CD14-positive monocyte (primary cell): ENCODE measurements at regions not wholly inside any gene's neighbourhood (a gene's known extent, or its start where the extent isn't known, plus 50 kb on each side); places are given as distances from the start of the nearest gene placed in this dataset.

Experiments
- DNase-seq, 3 donors: peaks; one replicate each; pipeline ENCODE4 v3.0.0-alpha.2; 2011 to 2022
- H2AFZ ChIP-seq: 2 replicates; pipeline ENCODE4 v1.6.0; 2012; ENCODE audit warnings: mild to moderate bottlenecking, low read depth, low read length, inconsistent platforms; ENCODE audit not compliant: insufficient read depth, poor library complexity, severe bottlenecking
- H3K27ac ChIP-seq, 2 donors: 1 replicate in 1 of 2; 2 replicates in 1 of 2; pipeline ENCODE4 v1.5.1; 2012 to 2013; ENCODE audit warnings: low read length in 2 of 2, control low read depth in 1 of 2, inconsistent platforms in 1 of 2, low read depth in 1 of 2, mild to moderate bottlenecking in 1 of 2
- H3K27me3 ChIP-seq, 2 donors: one replicate each; pipeline versions ENCODE4 v1.6.0 to v1.6.1; 2011 to 2013; ENCODE audit warnings: low read length in 2 of 2; ENCODE audit not compliant: control insufficient read depth in 2 of 2, insufficient read depth in 2 of 2
- H3K36me3 ChIP-seq, 2 donors: replicated peaks in 1 of 2; 1 replicate in 1 of 2; 2 replicates in 1 of 2; pipeline versions ENCODE4 v1.5.1 to v1.6.1; 2012 to 2013; ENCODE audit warnings: low read length in 2 of 2, control low read depth in 1 of 2, inconsistent platforms in 1 of 2, mild to moderate bottlenecking in 1 of 2; ENCODE audit not compliant: insufficient read depth in 2 of 2, control insufficient read depth in 1 of 2
- H3K4me1 ChIP-seq, 2 donors: 1 replicate in 1 of 2; 2 replicates in 1 of 2; pipeline versions ENCODE4 v1.5.1 to v1.6.1; 2012 to 2013; ENCODE audit warnings: low read length in 2 of 2, control low read depth in 1 of 2, inconsistent platforms in 1 of 2, mild to moderate bottlenecking in 1 of 2, moderate library complexity in 1 of 2; ENCODE audit not compliant: insufficient read depth in 2 of 2, control insufficient read depth in 1 of 2
- H3K4me2 ChIP-seq: replicated peaks from 2 replicates; pipeline ENCODE3; 2012; ENCODE audit warnings: low read length, moderate library complexity, mild to moderate bottlenecking; ENCODE audit not compliant: poor library complexity, severe bottlenecking; ENCODE audit errors: extremely low read depth
- H3K4me3 ChIP-seq, 3 experiments: fragments of 200-600 bp in 1 of 3; sonication (generic) in 1 of 3; replicated peaks in 1 of 3; 1 replicate in 2 of 3; 2 replicates in 1 of 3; pipeline ENCODE4 v1.5.1; 2011 to 2013; ENCODE audit warnings: low read length in 3 of 3, mild to moderate bottlenecking in 3 of 3, control low read depth in 2 of 3, low read depth in 2 of 3, inconsistent platforms in 1 of 3, moderate library complexity in 1 of 3
- H3K79me2 ChIP-seq: 2 replicates; pipeline ENCODE4 v1.6.0; 2012; ENCODE audit warnings: mild to moderate bottlenecking, control low read depth, inconsistent platforms, low read length, moderate library complexity; ENCODE audit not compliant: insufficient read depth
- H3K9ac ChIP-seq: 2 replicates; pipeline ENCODE4 v1.6.0; 2017; ENCODE audit warnings: low read length, mild to moderate bottlenecking; ENCODE audit not compliant: insufficient read depth, poor library complexity, severe bottlenecking
- H3K9me3 ChIP-seq, 2 donors: replicated peaks in 1 of 2; 1 replicate in 1 of 2; 2 replicates in 1 of 2; pipeline versions ENCODE4 v1.5.1 to v1.6.1; 2012 to 2013; ENCODE audit warnings: low read length in 2 of 2, control low read depth in 1 of 2; ENCODE audit not compliant: control insufficient read depth in 1 of 2, insufficient read depth in 1 of 2
- H4K20me1 ChIP-seq: 2 replicates; pipeline ENCODE4 v1.6.0; 2012; ENCODE audit warnings: mild to moderate bottlenecking, low read length, control low read depth, moderate library complexity; ENCODE audit not compliant: insufficient read depth
- H3K27ac Mint-ChIP-seq, 7 donors: one replicate each; pipeline ENCODE4 v1.8.0; 2020; ENCODE audit warnings: mild to moderate bottlenecking in 7 of 7, mixed read lengths in 7 of 7, moderate library complexity in 6 of 7, inconsistent platforms in 2 of 7
- H3K27me3 Mint-ChIP-seq, 3 donors: one replicate each; pipeline ENCODE4 v1.8.0; 2021 to 2022; ENCODE audit warnings: low read depth in 3 of 3, mild to moderate bottlenecking in 3 of 3, mixed read lengths in 3 of 3, moderate library complexity in 3 of 3, inconsistent platforms in 1 of 3
- H3K36me3 Mint-ChIP-seq, 2 donors: one replicate each; pipeline ENCODE4 v1.8.0; 2020; ENCODE audit warnings: mixed read lengths in 2 of 2, inconsistent platforms in 1 of 2, mild to moderate bottlenecking in 1 of 2
- H3K4me1 Mint-ChIP-seq: one replicate; pipeline ENCODE4 v1.8.0; 2020; ENCODE audit warnings: mild to moderate bottlenecking, mixed read lengths
- H3K4me3 Mint-ChIP-seq, 2 donors: one replicate each; pipeline ENCODE4 v1.8.0; 2020; ENCODE audit warnings: mild to moderate bottlenecking in 2 of 2, mixed read lengths in 2 of 2, moderate library complexity in 1 of 2
- H3K9me3 Mint-ChIP-seq, 7 donors: one replicate each; pipeline ENCODE4 v1.8.0; 2020 to 2022; ENCODE audit warnings: mixed read lengths in 7 of 7, mild to moderate bottlenecking in 6 of 7, moderate library complexity in 6 of 7, inconsistent platforms in 2 of 7
- WGBS: methylation state at CpG from one replicate; pipeline ENCODE4 v1.1.5; 2013; ENCODE audit warnings: missing lambda C conversion rate; ENCODE audit not compliant: insufficient coverage; 5-methylcytosine and 5-hydroxymethylcytosine counted together
- intact Hi-C, 2 donors: fragments of 100-400 bp; cut with micrococcal nuclease; formaldehyde crosslinking; loops; one replicate each; pipeline versions ENCODE4 v1.15.0 to v1.15.1; 2023
- TF ChIP-seq, protein P1 (sequence below): fragments of 200-600 bp; IDR thresholded peaks from one replicate; pipeline ENCODE4 v1.8.0; 2022; ENCODE audit warnings: antibody characterized with exemption, mild to moderate bottlenecking

- Mint-ChIP-seq H3K9me3 (peaks cover 0 to 11% (median 1%) of the 10 kb centered on the region in 7 donors), H3K4me3 (no peak overlapping the region), H3K4me1 (no peaks in the 10 kb centered on the region), H3K27ac (no peak overlapping the region), H3K27me3 (peaks cover 0 to 5% (median 0%) of the 10 kb centered on the region in 3 donors), H3K36me3 (no peaks in the 10 kb centered on the region)
- H3K4me1 ChIP-seq, result no peaks in the 10 kb centered on the region
- H3K4me3 ChIP-seq, result no peak overlapping the region
- no peak for DNase-seq
- no peaks in the 10 kb centered on the region for H3K79me2 ChIP-seq
- intact Hi-C loops, result no loop called here
- no peak overlapping the region for H2AFZ ChIP-seq
- H3K27me3 ChIP-seq, result no peaks in the 10 kb centered on the region
- H3K9me3 ChIP-seq, result no peaks in the 10 kb centered on the region
- no peaks in the 10 kb centered on the region for H3K36me3 ChIP-seq
- H3K9ac ChIP-seq, result no peak overlapping the region
- no peak overlapping the region for H3K4me2 ChIP-seq
- H3K27ac ChIP-seq, result no peak overlapping the region
- H4K20me1 ChIP-seq, result no peaks in the 10 kb centered on the region
- TF ChIP-seq, protein P1, sequence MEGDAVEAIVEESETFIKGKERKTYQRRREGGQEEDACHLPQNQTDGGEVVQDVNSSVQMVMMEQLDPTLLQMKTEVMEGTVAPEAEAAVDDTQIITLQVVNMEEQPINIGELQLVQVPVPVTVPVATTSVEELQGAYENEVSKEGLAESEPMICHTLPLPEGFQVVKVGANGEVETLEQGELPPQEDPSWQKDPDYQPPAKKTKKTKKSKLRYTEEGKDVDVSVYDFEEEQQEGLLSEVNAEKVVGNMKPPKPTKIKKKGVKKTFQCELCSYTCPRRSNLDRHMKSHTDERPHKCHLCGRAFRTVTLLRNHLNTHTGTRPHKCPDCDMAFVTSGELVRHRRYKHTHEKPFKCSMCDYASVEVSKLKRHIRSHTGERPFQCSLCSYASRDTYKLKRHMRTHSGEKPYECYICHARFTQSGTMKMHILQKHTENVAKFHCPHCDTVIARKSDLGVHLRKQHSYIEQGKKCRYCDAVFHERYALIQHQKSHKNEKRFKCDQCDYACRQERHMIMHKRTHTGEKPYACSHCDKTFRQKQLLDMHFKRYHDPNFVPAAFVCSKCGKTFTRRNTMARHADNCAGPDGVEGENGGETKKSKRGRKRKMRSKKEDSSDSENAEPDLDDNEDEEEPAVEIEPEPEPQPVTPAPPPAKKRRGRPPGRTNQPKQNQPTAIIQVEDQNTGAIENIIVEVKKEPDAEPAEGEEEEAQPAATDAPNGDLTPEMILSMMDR, result no peak
- 100% methylated on average over 2 of the region's 3 CpGs for WGBS
Observed at GRCh38 chr2:129275706-129276105, 703.8 kb upstream of the RAB6C start.

- TF ChIP-seq, protein P1, result no peak
- peaks cover 0 to 3% (median 0%) of the 10 kb centered on the region in 3 donors for H3K27me3 Mint-ChIP-seq
- H3K36me3 Mint-ChIP-seq, result no peaks in the 10 kb centered on the region
- Histone ChIP-seq H3K79me2 (no peaks in the 10 kb centered on the region), H3K36me3 (no peaks in the 10 kb centered on the region), H3K4me3 (no peak overlapping the region), H3K4me2 (no peak overlapping the region), H3K27ac (no peak overlapping the region), H3K4me1 (no peaks in the 10 kb centered on the region), H4K20me1 (no peaks in the 10 kb centered on the region), H2AFZ (no peak overlapping the region), H3K27me3 (no peaks in the 10 kb centered on the region), H3K9ac (no peak overlapping the region), H3K9me3 (no peaks in the 10 kb centered on the region)
- H3K9me3 Mint-ChIP-seq, result peaks cover 0 to 6% (median 1%) of the 10 kb centered on the region in 7 donors
- no peak overlapping the region for H3K4me3 Mint-ChIP-seq
- no peak for DNase-seq
- H3K4me1 Mint-ChIP-seq, result no peaks in the 10 kb centered on the region
- no peak overlapping the region for H3K27ac Mint-ChIP-seq
- intact Hi-C loops, result no loop called here
- WGBS, result 69% methylated on average over 2 of the region's 5 CpGs
Observed at GRCh38 chr2:129276978-129277584, 702.4 kb upstream of the RAB6C start.
